Loucy (cell line): ENCODE measurements at regions not wholly inside any gene's neighbourhood (a gene's known extent, or its start where the extent isn't known, plus 50 kb on each side); places are given as distances from the start of the nearest gene placed in this dataset.

Source experiments
- CTCF ChIP-seq: fragments of 200-600 bp; sonication (generic); conservative IDR thresholded peaks from 2 replicates; pipeline ENCODE4 v1.5.1; 2014; ENCODE audit warnings: mild to moderate bottlenecking, antibody characterized with exemption, low read length
- EZH2phosphoT487 ChIP-seq: fragments of 200-600 bp; IDR thresholded peaks from 2 replicates; pipeline ENCODE4 v1.6.1; 2018; ENCODE audit warnings: antibody characterized with exemption, mild to moderate bottlenecking, moderate library complexity, borderline replicate concordance

GRCh38 chr18:71966791-71967190 lies 577.4 kb downstream of the CBLN2 start:
- TF ChIP-seq CTCF (no peak), EZH2phosphoT487 (no peak)
